A673 (cell line): ENCODE measurements at regions not wholly inside any gene's neighbourhood (a gene's known extent, or its start where the extent isn't known, plus 50 kb on each side); places are given as distances from the start of the nearest gene placed in this dataset.
A peak's percentile ranks its signal among the peaks of the same experiment; 100 is the strongest.

Source experiments
- BruUV-seq: library from RNA; stranded (reverse); fragments of 400-500 nt; replicated peaks from 2 replicates; lab custom pipeline; 2021; lab: Mats Ljungman, UMichigan
- CTCF ChIA-PET: fragments of 300-600 bp; sonication (Branson Sonifier 250); formaldehyde crosslinking; loops from one replicate; lab custom pipeline; 2022; ENCODE audit warnings: antibody characterized with exemption; lab: Charles Lee
- POLR2A ChIA-PET: fragments of 300-600 bp; sonication (Branson Sonifier 250); formaldehyde crosslinking; loops from one replicate; lab custom pipeline; 2022; ENCODE audit warnings: antibody characterized with exemption; ENCODE audit not compliant: low non-redundant PET; lab: Charles Lee
- DNase-seq: peaks from one replicate; pipeline ENCODE4 v3.0.0-alpha.2; 2015; ENCODE audit warnings: low spot score
- H3K27ac ChIP-seq: fragments of 200-600 bp; sonication (generic); 2 replicates; pipeline ENCODE4 v1.5.1; 2016; ENCODE audit warnings: mixed run types, low read depth, mild to moderate bottlenecking, mixed read lengths, antibody characterized with exemption, low read length; ENCODE audit not compliant: poor library complexity, severe bottlenecking
- H3K27me3 ChIP-seq: fragments of 200-600 bp; sonication (generic); replicated peaks from 2 replicates; pipeline ENCODE4 v1.6.1; 2017; ENCODE audit warnings: mixed run types, low read depth, mild to moderate bottlenecking, mixed read lengths, antibody characterized with exemption, low read length; ENCODE audit not compliant: insufficient read depth, poor library complexity
- H3K36me3 ChIP-seq: fragments of 200-600 bp; sonication (generic); 2 replicates; pipeline ENCODE4 v1.6.1; 2016; ENCODE audit warnings: mixed run types, mild to moderate bottlenecking, mixed read lengths, antibody characterized with exemption, low read length; ENCODE audit not compliant: insufficient read depth, poor library complexity, severe bottlenecking
- H3K4me1 ChIP-seq: fragments of 200-600 bp; sonication (generic); 2 replicates; pipeline ENCODE4 v1.6.1; 2017; ENCODE audit warnings: mixed run types, mild to moderate bottlenecking, mixed read lengths, antibody characterized with exemption, low read length; ENCODE audit not compliant: insufficient read depth, poor library complexity, severe bottlenecking
- H3K4me3 ChIP-seq: fragments of 200-600 bp; sonication (generic); 2 replicates; pipeline ENCODE4 v1.5.1; 2016; ENCODE audit warnings: low read depth, mixed run types, mild to moderate bottlenecking, mixed read lengths, low read length; ENCODE audit not compliant: poor library complexity, severe bottlenecking
- H3K9me3 ChIP-seq: fragments of 200-600 bp; sonication (generic); 2 replicates; pipeline ENCODE4 v1.6.1; 2016; ENCODE audit warnings: mixed run types, low read depth, mild to moderate bottlenecking, mixed read lengths, antibody characterized with exemption, low read length; ENCODE audit not compliant: poor library complexity, severe bottlenecking
- CTCF ChIP-seq: fragments of 300-800, 200-600 bp; sonication (generic); conservative IDR thresholded peaks from 2 replicates; pipeline ENCODE4 v1.5.1; 2017; ENCODE audit warnings: low read depth, mild to moderate bottlenecking, antibody characterized with exemption, low read length, moderate library complexity, mixed read lengths
- EZH2 ChIP-seq: fragments of 200-600 bp; sonication (generic); IDR thresholded peaks from 2 replicates; pipeline ENCODE4 v1.6.1; 2017; ENCODE audit warnings: borderline replicate concordance, low read depth, mild to moderate bottlenecking, mixed read lengths, antibody characterized with exemption, low read length; ENCODE audit not compliant: poor library complexity, severe bottlenecking
- intact Hi-C: fragments of 100-400 bp; cut with micrococcal nuclease; formaldehyde crosslinking; loops from one replicate; pipeline ENCODE4 v1.10.0; 2022; ENCODE audit not compliant: unreplicated experiment

- no TSS peak for BruUV-seq
- TF ChIP-seq EZH2 (no peak), CTCF (no peak)
- intact Hi-C loops, result no loop called here
- no peak for DNase-seq
- Histone ChIP-seq H3K9me3 (peaks cover 5% of the 10 kb centered on the region), H3K4me3 (no peak overlapping the region), H3K27me3 (no peaks in the 10 kb centered on the region), H3K36me3 (no peaks in the 10 kb centered on the region), H3K4me1 (no peaks in the 10 kb centered on the region), H3K27ac (no peak overlapping the region)
- CTCF ChIA-PET, result no interaction called here
- POLR2A ChIA-PET, result no interaction called here
Observed at GRCh38 chr6:82097676-82098075, 149.9 kb downstream of the IBTK start.

GRCh38 chr6:82095091-82095490, 152.5 kb downstream of the IBTK start:
- BruUV-seq, result no TSS peak
- no peak overlapping the region for H3K4me3 ChIP-seq
- H3K36me3 ChIP-seq, result no peaks in the 10 kb centered on the region
- no peaks in the 10 kb centered on the region for H3K4me1 ChIP-seq
- peaks cover 4% of the 10 kb centered on the region for H3K9me3 ChIP-seq
- no peak for TF ChIP-seq EZH2
- 0 out of 2 replicates have a peak, but pooled peaks have one; percentile 11 for TF ChIP-seq CTCF
- intact Hi-C loops, result no loop called here
- no peaks in the 10 kb centered on the region for H3K27me3 ChIP-seq
- no peak for DNase-seq
- no peak overlapping the region for H3K27ac ChIP-seq
- ChIA-PET POLR2A (no interaction called here), CTCF (no interaction called here)

GRCh38 chr6:82094166-82094806, 153.3 kb downstream of the IBTK start:
- TF ChIP-seq EZH2, result no peak
- no peak for TF ChIP-seq CTCF

More at GRCh38 chr6:82094166-82094806, 153.3 kb downstream of the IBTK start:
- Histone ChIP-seq H3K9me3 (no peaks in the 10 kb centered on the region), H3K36me3 (no peaks in the 10 kb centered on the region), H3K4me1 (peaks cover 2% of the 10 kb centered on the region), H3K27ac (no peak overlapping the region), H3K4me3 (no peak overlapping the region), H3K27me3 (no peaks in the 10 kb centered on the region)
- ChIA-PET CTCF (no interaction called here), POLR2A (no interaction called here)
- no TSS peak for BruUV-seq
- intact Hi-C loops, result no loop called here
- DNase-seq, result no peak
